BLaER1 (cell line): ENCODE measurements at regions not wholly inside any gene's neighbourhood (a gene's known extent, or its start where the extent isn't known, plus 50 kb on each side); places are given as distances from the start of the nearest gene placed in this dataset.
A peak's percentile ranks its signal among the peaks of the same experiment; 100 is the strongest.

Source experiments
- H3K27ac ChIP-seq: shearing (Covaris generic); formaldehyde crosslinking; 2 replicates; pipeline ENCODE4 v1.8.1; 2022
- H3K27me3 ChIP-seq: shearing (Covaris generic); formaldehyde crosslinking; 2 replicates; pipeline ENCODE4 v1.8.1; 2022
- H3K36me3 ChIP-seq: shearing (Covaris generic); formaldehyde crosslinking; 2 replicates; pipeline ENCODE4 v1.8.1; 2022
- H3K4me1 ChIP-seq: shearing (Covaris generic); formaldehyde crosslinking; 2 replicates; pipeline ENCODE4 v1.8.1; 2022
- H3K4me2 ChIP-seq: shearing (Covaris generic); formaldehyde crosslinking; 2 replicates; pipeline ENCODE4 v1.8.1; 2022
- H3K4me3 ChIP-seq: shearing (Covaris generic); formaldehyde crosslinking; 2 replicates; pipeline ENCODE4 v1.8.1; 2022
- H3K9ac ChIP-seq: shearing (Covaris generic); formaldehyde crosslinking; 2 replicates; pipeline ENCODE4 v1.8.1; 2022
- H3K9me3 ChIP-seq: shearing (Covaris generic); formaldehyde crosslinking; 2 replicates; pipeline ENCODE4 v1.8.1; 2022
- H4K20me1 ChIP-seq: shearing (Covaris generic); formaldehyde crosslinking; 2 replicates; pipeline ENCODE4 v1.8.1; 2022
- Cebpa-rat ChIP-seq: shearing (Covaris generic); IDR thresholded peaks from 2 replicates; pipeline ENCODE4 v1.8.1; 2022

- Histone ChIP-seq H3K4me2 (no peak overlapping the region), H3K36me3 (no peaks in the 10 kb centered on the region), H3K27ac (no peak overlapping the region), H3K4me1 (no peaks in the 10 kb centered on the region), H3K27me3 (no peaks in the 10 kb centered on the region), H4K20me1 (no peaks in the 10 kb centered on the region), H3K9me3 (peaks cover 12% of the 10 kb centered on the region), H3K4me3 (no peak overlapping the region), H3K9ac (no peak overlapping the region)
- TF ChIP-seq Cebpa-rat = no peak
Observed at GRCh38 chr6:122308074-122308473, 91.4 kb upstream of the HSF2 start.

- H3K9ac ChIP-seq = no peak overlapping the region
- no peaks in the 10 kb centered on the region for H4K20me1 ChIP-seq
- H3K27ac ChIP-seq = no peak overlapping the region
- H3K4me2 ChIP-seq = no peak overlapping the region
- TF ChIP-seq Cebpa-rat = no peak
- no peak overlapping the region for H3K4me3 ChIP-seq
- no peaks in the 10 kb centered on the region for H3K4me1 ChIP-seq
- no peaks in the 10 kb centered on the region for H3K36me3 ChIP-seq
- H3K9me3 ChIP-seq = peaks cover 10% of the 10 kb centered on the region; the same call in 1 of the 2 replicates
- no peaks in the 10 kb centered on the region for H3K27me3 ChIP-seq
Observed at GRCh38 chr6:122315842-122316241, 83.6 kb upstream of the HSF2 start.

- H3K27me3 ChIP-seq = no peaks in the 10 kb centered on the region
- H3K4me3 ChIP-seq = peak overlapping the region; percentile 48
- no peaks in the 10 kb centered on the region for H3K9me3 ChIP-seq
- no peaks in the 10 kb centered on the region for H3K36me3 ChIP-seq
- H3K27ac ChIP-seq = 0 out of 2 replicates have a peak overlapping the region, but pooled peaks have one; percentile 1
- peak overlapping the region; percentile 27; the same call in 1 of the 2 replicates for H3K9ac ChIP-seq
- peak overlapping the region; percentile 75 for H3K4me2 ChIP-seq
- H3K4me1 ChIP-seq = 0 out of 2 replicates have a peak, but pooled peaks cover 5% of the 10 kb centered on the region
- H4K20me1 ChIP-seq = no peaks in the 10 kb centered on the region
- TF ChIP-seq Cebpa-rat = no peak; the same call in 1 of the 2 replicates
Observed at GRCh38 chr6:122322824-122323223, 76.6 kb upstream of the HSF2 start.

- Histone ChIP-seq H3K4me2 (peak overlapping the region; percentile 75), H3K9me3 (no peaks in the 10 kb centered on the region), H3K27ac (0 out of 2 replicates have a peak overlapping the region, but pooled peaks have one; percentile 1), H4K20me1 (no peaks in the 10 kb centered on the region), H3K4me1 (0 out of 2 replicates have a peak, but pooled peaks cover 5% of the 10 kb centered on the region), H3K9ac (peak overlapping the region; percentile 27; the same call in 1 of the 2 replicates), H3K4me3 (peak overlapping the region; percentile 48; the same call in 1 of the 2 replicates), H3K36me3 (no peaks in the 10 kb centered on the region), H3K27me3 (no peaks in the 10 kb centered on the region)
- no peak for TF ChIP-seq Cebpa-rat
Observed at GRCh38 chr6:122323361-122323760, 76.1 kb upstream of the HSF2 start.

GRCh38 chr6:122330315-122330714 is 69.1 kb upstream of the HSF2 start:
- Histone ChIP-seq H3K36me3 (no peaks in the 10 kb centered on the region), H3K4me3 (no peak overlapping the region), H3K27ac (no peak overlapping the region), H3K9ac (no peak overlapping the region), H3K27me3 (no peaks in the 10 kb centered on the region), H3K9me3 (no peaks in the 10 kb centered on the region), H3K4me1 (no peaks in the 10 kb centered on the region), H4K20me1 (no peaks in the 10 kb centered on the region), H3K4me2 (no peak overlapping the region)
- no peak for TF ChIP-seq Cebpa-rat

GRCh38 chr6:122337645-122338044 is 61.8 kb upstream of the HSF2 start:
- Histone ChIP-seq H3K27ac (no peak overlapping the region), H3K9ac (no peak overlapping the region), H3K36me3 (no peaks in the 10 kb centered on the region), H3K4me2 (no peak overlapping the region), H3K4me1 (no peaks in the 10 kb centered on the region), H3K9me3 (no peaks in the 10 kb centered on the region), H4K20me1 (no peaks in the 10 kb centered on the region), H3K27me3 (no peaks in the 10 kb centered on the region), H3K4me3 (no peak overlapping the region)
- TF ChIP-seq Cebpa-rat = no peak

- Histone ChIP-seq H3K9me3 (no peaks in the 10 kb centered on the region), H3K4me1 (no peaks in the 10 kb centered on the region), H4K20me1 (no peaks in the 10 kb centered on the region), H3K27me3 (no peaks in the 10 kb centered on the region), H3K9ac (no peak overlapping the region), H3K4me3 (no peak overlapping the region), H3K36me3 (no peaks in the 10 kb centered on the region), H3K4me2 (no peak overlapping the region), H3K27ac (no peak overlapping the region)
- no peak for TF ChIP-seq Cebpa-rat
Observed at GRCh38 chr6:122339661-122340060, 59.8 kb upstream of the HSF2 start.

- Histone ChIP-seq H3K4me1 (no peaks in the 10 kb centered on the region), H3K4me2 (no peak overlapping the region), H4K20me1 (no peaks in the 10 kb centered on the region), H3K9ac (no peak overlapping the region), H3K9me3 (no peaks in the 10 kb centered on the region), H3K27me3 (no peaks in the 10 kb centered on the region), H3K27ac (no peak overlapping the region), H3K36me3 (no peaks in the 10 kb centered on the region), H3K4me3 (no peak overlapping the region)
- no peak for TF ChIP-seq Cebpa-rat
Observed at GRCh38 chr6:122347280-122347679, 52.2 kb upstream of the HSF2 start.

- H3K4me3 ChIP-seq = no peak overlapping the region
- no peak overlapping the region for H3K9ac ChIP-seq
- no peak overlapping the region for H3K27ac ChIP-seq
- no peaks in the 10 kb centered on the region for H3K36me3 ChIP-seq
- no peaks in the 10 kb centered on the region for H3K4me1 ChIP-seq
- H3K27me3 ChIP-seq = no peaks in the 10 kb centered on the region
- H3K4me2 ChIP-seq = no peak overlapping the region
- H3K9me3 ChIP-seq = no peaks in the 10 kb centered on the region
- no peaks in the 10 kb centered on the region for H4K20me1 ChIP-seq
- TF ChIP-seq Cebpa-rat = no peak
Observed at GRCh38 chr6:122347751-122348150, 51.7 kb upstream of the HSF2 start.
